Esophagus muscularis mucosa (tissue), 4 donors: ENCODE measurements at regions not wholly inside any gene's neighbourhood (a gene's known extent, or its start where the extent isn't known, plus 50 kb on each side); places are given as distances from the start of the nearest gene placed in this dataset.
"Not testable (repeated sequence)": the region's sequence is repeated elsewhere in the genome, so short reads cannot be mapped to it uniquely, and the experiment has no call there.

ENCODE experiments used
- DNase-seq: peaks from one replicate; pipeline ENCODE4 v3.0.0-alpha.2; 2017; ENCODE audit errors: extremely low spot score
- H3K27ac ChIP-seq, 4 donors: fragments of 200-600 bp; sonication (generic); replicated peaks in 1 of 4; 1 replicate in 3 of 4; 2 replicates in 1 of 4; pipeline ENCODE4 v1.5.1; 2016 to 2019; ENCODE audit warnings: mild to moderate bottlenecking in 1 of 4
- H3K27me3 ChIP-seq, 4 donors: fragments of 200-600 bp; sonication (generic); one replicate each; pipeline versions ENCODE4 v1.5.1 to v1.6.0; 2016 to 2019
- H3K36me3 ChIP-seq, 4 donors: fragments of 200-600 bp; sonication (generic); one replicate each; pipeline ENCODE4 v1.5.1; 2016 to 2019
- H3K4me1 ChIP-seq, 4 donors: fragments of 200-600 bp; sonication (generic); one replicate each; pipeline ENCODE4 v1.5.1; 2016 to 2019
- H3K4me3 ChIP-seq, 4 donors: fragments of 200-600 bp; sonication (generic); 1 replicate in 2 of 4; 2 replicates in 2 of 4; pipeline ENCODE4 v1.5.1; 2016 to 2019; ENCODE audit warnings: mild to moderate bottlenecking in 4 of 4, moderate library complexity in 1 of 4
- H3K9me3 ChIP-seq, 4 donors: fragments of 200-600 bp; sonication (generic); 1 replicate in 3 of 4; 2 replicates in 1 of 4; pipeline ENCODE4 v1.5.1; 2016 to 2019
- EP300 ChIP-seq: sonication (generic); formaldehyde crosslinking; IDR thresholded peaks from one replicate; pipeline ENCODE4 v1.6.1; 2017; ENCODE audit warnings: antibody characterized with exemption
- POLR2A ChIP-seq: fragments of 450-650 bp; IDR thresholded peaks from one replicate; pipeline ENCODE4 v1.6.1; 2017; ENCODE audit warnings: antibody characterized with exemption, moderate library complexity, mild to moderate bottlenecking, low read depth
- POLR2AphosphoS5 ChIP-seq, 2 donors: sonication (generic); formaldehyde crosslinking; IDR thresholded peaks; one replicate each; pipeline ENCODE4 v1.6.1; 2017; ENCODE audit warnings: antibody characterized with exemption in 2 of 2
- WGBS: methylation state at CpG from one replicate; pipeline ENCODE4 v1.1.5; 2018; 5-methylcytosine and 5-hydroxymethylcytosine counted together
- intact Hi-C: fragments of 100-400 bp; cut with DNase I; formaldehyde crosslinking; loops from one replicate; pipeline ENCODE4 v1.15.1; 2023
- TF ChIP-seq, protein P1 (sequence below), 3 experiments: fragments of 200-600 bp in 2 of 3; fragments of 450-650 bp in 1 of 3; sonication (generic) in 2 of 3; IDR thresholded peaks; one replicate each; pipeline ENCODE4 v1.5.1; 2017 to 2019; ENCODE audit warnings: antibody characterized with exemption in 3 of 3, mild to moderate bottlenecking in 2 of 3, moderate library complexity in 1 of 3

DNA sequence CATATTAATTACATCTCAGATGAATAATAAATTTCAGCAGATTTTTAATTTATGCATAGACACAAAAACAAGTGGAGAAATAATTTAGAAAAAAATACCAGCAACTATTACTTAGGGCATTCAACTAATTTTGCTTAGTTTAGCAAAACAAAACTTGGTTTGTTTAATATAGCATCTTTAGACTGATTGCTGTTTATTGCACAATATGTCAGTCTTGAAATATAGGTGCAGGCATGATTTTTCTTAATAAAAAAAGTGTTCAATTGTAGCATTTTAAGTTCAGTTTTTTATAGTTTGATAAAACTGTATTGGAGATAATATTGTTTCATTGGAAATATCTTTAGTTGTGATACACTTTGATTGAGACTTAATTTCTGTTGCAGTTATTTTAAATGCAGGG is 161.2 kb upstream of the KCNH8 start:
- Histone ChIP-seq H3K36me3 (no peaks in the 10 kb centered on the region), H3K27me3 (no peaks in the 10 kb centered on the region), H3K9me3 (no peaks in the 10 kb centered on the region), H3K4me1 (no peaks in the 10 kb centered on the region), H3K4me3 (no peak overlapping the region), H3K27ac (no peak overlapping the region)
- TF ChIP-seq EP300 (no peak), POLR2AphosphoS5 (IDR thresholded peaks at IDR 0.05) (no peak), POLR2A (no peak)
- TF ChIP-seq, protein P1, sequence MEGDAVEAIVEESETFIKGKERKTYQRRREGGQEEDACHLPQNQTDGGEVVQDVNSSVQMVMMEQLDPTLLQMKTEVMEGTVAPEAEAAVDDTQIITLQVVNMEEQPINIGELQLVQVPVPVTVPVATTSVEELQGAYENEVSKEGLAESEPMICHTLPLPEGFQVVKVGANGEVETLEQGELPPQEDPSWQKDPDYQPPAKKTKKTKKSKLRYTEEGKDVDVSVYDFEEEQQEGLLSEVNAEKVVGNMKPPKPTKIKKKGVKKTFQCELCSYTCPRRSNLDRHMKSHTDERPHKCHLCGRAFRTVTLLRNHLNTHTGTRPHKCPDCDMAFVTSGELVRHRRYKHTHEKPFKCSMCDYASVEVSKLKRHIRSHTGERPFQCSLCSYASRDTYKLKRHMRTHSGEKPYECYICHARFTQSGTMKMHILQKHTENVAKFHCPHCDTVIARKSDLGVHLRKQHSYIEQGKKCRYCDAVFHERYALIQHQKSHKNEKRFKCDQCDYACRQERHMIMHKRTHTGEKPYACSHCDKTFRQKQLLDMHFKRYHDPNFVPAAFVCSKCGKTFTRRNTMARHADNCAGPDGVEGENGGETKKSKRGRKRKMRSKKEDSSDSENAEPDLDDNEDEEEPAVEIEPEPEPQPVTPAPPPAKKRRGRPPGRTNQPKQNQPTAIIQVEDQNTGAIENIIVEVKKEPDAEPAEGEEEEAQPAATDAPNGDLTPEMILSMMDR (IDR thresholded peaks at IDR 0.05) = no peak
- intact Hi-C loops = no loop called here
- DNase-seq = no peak

DNA sequence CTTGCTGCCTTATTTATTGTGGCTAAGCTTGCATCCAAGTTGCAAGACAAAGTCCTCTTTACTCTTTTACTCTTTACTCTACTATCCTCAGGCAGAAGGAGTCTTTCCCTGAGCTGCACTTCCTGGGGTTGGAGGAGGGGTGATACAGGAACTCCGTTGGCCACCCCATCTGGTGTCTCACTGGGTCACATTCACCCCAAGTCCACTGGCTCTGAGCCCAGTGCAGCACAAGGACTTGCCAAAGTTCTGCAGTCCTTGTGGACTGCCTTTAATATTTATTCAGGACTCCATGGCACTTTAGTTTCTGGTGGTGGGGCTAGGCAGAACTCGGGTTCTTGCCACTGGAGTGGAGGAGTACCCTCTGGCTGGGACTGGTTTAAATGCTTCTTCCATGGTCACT is 165.4 kb upstream of the KCNH8 start:
- TF ChIP-seq POLR2A (no peak), POLR2AphosphoS5 (IDR thresholded peaks at IDR 0.05) (no peak), EP300 (no peak)
- TF ChIP-seq, protein P1 (IDR thresholded peaks at IDR 0.05) = no peak
- no CpG with 5 or more reads among the region's 2 CpGs for WGBS
- Histone ChIP-seq H3K9me3 (no peaks in the 10 kb centered on the region), H3K27me3 (no peaks in the 10 kb centered on the region), H3K27ac (no peak overlapping the region), H3K36me3 (no peaks in the 10 kb centered on the region), H3K4me1 (no peaks in the 10 kb centered on the region), H3K4me3 (no peak overlapping the region)
- intact Hi-C loops = no loop called here
- DNase-seq = no peak

DNA sequence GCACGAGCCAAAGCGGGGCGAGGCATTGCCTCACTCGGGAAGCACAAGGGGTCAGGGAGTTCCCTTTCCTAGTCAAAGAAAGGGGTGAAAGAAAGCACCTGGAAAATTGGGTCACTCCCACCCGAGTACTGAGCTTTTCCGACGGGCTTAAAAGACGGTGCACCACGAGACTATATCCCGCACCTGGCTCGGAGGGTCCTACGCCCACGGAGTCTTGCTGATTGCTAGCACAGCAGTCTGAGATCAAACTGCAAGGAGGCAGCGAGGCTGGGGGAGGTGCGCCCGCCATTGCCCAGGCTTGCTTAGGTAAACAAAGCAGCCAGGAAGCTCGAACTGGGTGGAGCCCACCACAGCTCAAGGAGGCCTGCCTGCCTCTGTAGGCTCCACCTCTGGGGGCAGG is 172.2 kb upstream of the KCNH8 start:
- H3K27ac ChIP-seq, H3K4me3 ChIP-seq, H3K4me1 ChIP-seq, H3K27me3 ChIP-seq, DNase-seq, H3K9me3 ChIP-seq, H3K36me3 ChIP-seq, intact Hi-C loops: not testable (repeated sequence)
- WGBS = 76% methylated on average over 17 of the region's 17 CpGs

DNA sequence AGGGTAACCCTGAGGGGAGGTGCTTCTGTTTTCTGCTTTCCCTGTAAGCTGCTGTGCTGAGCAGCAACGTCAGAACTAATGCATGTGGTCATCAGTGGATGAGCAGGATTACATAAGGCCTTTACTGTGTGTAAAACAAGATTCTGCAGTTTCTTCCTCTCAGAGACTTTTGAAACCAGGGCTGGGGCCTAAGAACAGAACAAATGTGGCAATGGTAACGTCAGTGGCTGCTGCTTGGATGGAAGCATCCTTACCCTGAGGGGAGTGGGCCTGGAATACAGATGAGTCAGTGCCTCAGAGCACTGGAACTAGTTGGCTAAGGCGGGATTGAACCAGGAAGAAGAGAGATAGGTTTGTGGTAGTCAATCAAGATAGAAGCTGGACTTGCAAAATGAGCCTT is 180.2 kb upstream of the KCNH8 start:
- no peak for DNase-seq
- Histone ChIP-seq H3K36me3 (no peaks in the 10 kb centered on the region), H3K4me3 (no peak overlapping the region), H3K27ac (no peak overlapping the region), H3K4me1 (no peaks in the 10 kb centered on the region), H3K9me3 (no peaks in the 10 kb centered on the region), H3K27me3 (no peaks in the 10 kb centered on the region)
- 60% methylated on average over 3 of the region's 3 CpGs for WGBS
- TF ChIP-seq POLR2A = no peak
- TF ChIP-seq, protein P1 (IDR thresholded peaks at IDR 0.05) = no peak
- TF ChIP-seq POLR2AphosphoS5 (IDR thresholded peaks at IDR 0.05) = no peak
- TF ChIP-seq EP300 = no peak
- intact Hi-C loops = no loop called here

DNA sequence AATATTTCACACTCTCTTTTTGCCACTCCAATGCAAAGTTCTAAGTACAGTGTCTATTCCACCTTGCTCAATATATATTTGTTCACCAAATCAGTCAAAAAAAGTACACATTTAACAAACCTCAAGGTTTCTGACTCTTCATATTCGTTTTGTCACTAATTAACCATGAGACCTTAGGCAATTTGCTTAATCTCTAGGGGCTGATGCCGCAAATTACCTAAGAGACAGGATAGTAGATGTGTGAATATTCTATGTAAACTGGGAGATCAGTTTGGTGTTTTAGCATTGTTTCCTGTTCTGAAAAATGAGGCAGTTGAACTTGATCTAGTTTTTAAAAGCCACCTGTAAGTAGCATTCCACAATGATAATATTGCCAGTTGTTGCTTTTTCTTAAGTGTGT is 182.5 kb upstream of the KCNH8 start:
- Histone ChIP-seq H3K4me3 (no peak overlapping the region), H3K36me3 (no peaks in the 10 kb centered on the region), H3K9me3 (no peaks in the 10 kb centered on the region), H3K4me1 (no peaks in the 10 kb centered on the region), H3K27me3 (no peaks in the 10 kb centered on the region), H3K27ac (no peak overlapping the region)
- TF ChIP-seq, protein P1 (IDR thresholded peaks at IDR 0.05) = no peak
- no peak for TF ChIP-seq POLR2AphosphoS5 (IDR thresholded peaks at IDR 0.05)
- no peak for TF ChIP-seq POLR2A
- TF ChIP-seq EP300 = no peak
- 71% methylated on average over 2 of the region's 2 CpGs for WGBS
- intact Hi-C loops = no loop called here
- DNase-seq = no peak
